OCI-LY3 (cell line): ENCODE measurements at regions not wholly inside any gene's neighbourhood (a gene's known extent, or its start where the extent isn't known, plus 50 kb on each side); places are given as distances from the start of the nearest gene placed in this dataset.

Experiments used
- CTCF ChIP-seq: fragments of 200-600, 300-600 bp; sonication (generic); IDR thresholded peaks from 2 replicates; pipeline ENCODE4 v1.5.1; 2014; ENCODE audit warnings: antibody characterized with exemption, low read length, low read depth
- EZH2phosphoT487 ChIP-seq: fragments of 200-600 bp; shearing (Covaris generic); IDR thresholded peaks from 2 replicates; pipeline ENCODE4 v1.6.1; 2018; ENCODE audit warnings: antibody characterized with exemption, mixed run types, low read depth

GRCh38 chr3:134081211-134081610 lies 51.5 kb upstream of the SLCO2A1 start:
- no peak for TF ChIP-seq CTCF
- TF ChIP-seq EZH2phosphoT487, result no peak
